Cardiac septum (tissue), 1 donor: ENCODE measurements at regions not wholly inside any gene's neighbourhood (a gene's known extent, or its start where the extent isn't known, plus 50 kb on each side); places are given as distances from the start of the nearest gene placed in this dataset.

Experiments used
- DNase-seq: peaks from one replicate; pipeline ENCODE4 v3.0.0-alpha.2; 2020; ENCODE audit warnings: low spot score
- intact Hi-C: fragments of 100-400 bp; cut with DNase I; formaldehyde crosslinking; loops from one replicate; pipeline ENCODE4 v1.14.0; 2022
- donor health status: DM: no; HTN: no; CAD: no.

GRCh38 chr21:41636636-41637630 lies 129.0 kb upstream of the TMPRSS2 start:
- peak; percentile 63 for DNase-seq
- intact Hi-C loops: no loop called here

- intact Hi-C loops: no loop called here
- peak; percentile 4 for DNase-seq
These were observed 127.9 kb upstream of the TMPRSS2 start for GRCh38 chr21:41635874-41636273.

- DNase-seq: peak; percentile 50
- intact Hi-C loops: no loop called here
These were observed 126.9 kb upstream of the TMPRSS2 start for GRCh38 chr21:41634858-41635257.

GRCh38 chr21:41634211-41634694 lies 126.3 kb upstream of the TMPRSS2 start:
- intact Hi-C loops: no loop called here
- peak; percentile 35 for DNase-seq

- intact Hi-C loops: no loop called here
- DNase-seq: no peak
These were observed 125.7 kb upstream of the TMPRSS2 start for GRCh38 chr21:41633627-41634026.

- peak; percentile 63 for DNase-seq
- intact Hi-C loops: no loop called here
These were observed 125.0 kb upstream of the TMPRSS2 start for GRCh38 chr21:41632748-41633475.

GRCh38 chr21:41631564-41632461 lies 123.9 kb upstream of the TMPRSS2 start:
- peak; percentile 39 for DNase-seq
- intact Hi-C loops: no loop called here

GRCh38 chr21:41630917-41631316 lies 123.0 kb upstream of the TMPRSS2 start:
- intact Hi-C loops: no loop called here
- DNase-seq: peak; percentile 43

GRCh38 chr21:41630249-41630648 lies 122.3 kb upstream of the TMPRSS2 start:
- intact Hi-C loops: no loop called here
- DNase-seq: peak; percentile 51

GRCh38 chr21:41628256-41628655 lies 120.3 kb upstream of the TMPRSS2 start:
- intact Hi-C loops: no loop called here
- peak; percentile 27 for DNase-seq

- no peak for DNase-seq
- intact Hi-C loops: no loop called here
These were observed 119.5 kb upstream of the TMPRSS2 start for GRCh38 chr21:41627428-41627827.

GRCh38 chr21:41626021-41626420 lies 118.1 kb upstream of the TMPRSS2 start:
- intact Hi-C loops: no loop called here
- no peak for DNase-seq

GRCh38 chr21:41625428-41625827 lies 117.5 kb upstream of the TMPRSS2 start:
- intact Hi-C loops: no loop called here
- no peak for DNase-seq

- intact Hi-C loops: no loop called here
These were observed 116.8 kb upstream of the TMPRSS2 start for GRCh38 chr21:41624674-41625310.

GRCh38 chr21:41623945-41624344 lies 116.0 kb upstream of the TMPRSS2 start:
- DNase-seq: no peak
- intact Hi-C loops: no loop called here

More at GRCh38 chr21:41624674-41625310, 116.8 kb upstream of the TMPRSS2 start:
- no peak for DNase-seq

GRCh38 chr21:41622831-41623548 lies 115.0 kb upstream of the TMPRSS2 start:
- DNase-seq: no peak
- intact Hi-C loops: no loop called here

- DNase-seq: no peak
- intact Hi-C loops: no loop called here
These were observed 114.2 kb upstream of the TMPRSS2 start for GRCh38 chr21:41622201-41622600.

- intact Hi-C loops: no loop called here
- DNase-seq: no peak
These were observed 113.6 kb upstream of the TMPRSS2 start for GRCh38 chr21:41621513-41621912.
